Erythroblast (primary cell): ENCODE measurements at regions not wholly inside any gene's neighbourhood (a gene's known extent, or its start where the extent isn't known, plus 50 kb on each side); places are given as distances from the start of the nearest gene placed in this dataset.

Experiments used
- GATA1 ChIP-seq: IDR thresholded peaks from 2 replicates; pipeline ENCODE4 v1.6.1; 2011; ENCODE audit warnings: low read depth, mild to moderate bottlenecking, control low read depth, low read length, moderate library complexity
- POLR2A ChIP-seq: IDR thresholded peaks from 2 replicates; pipeline ENCODE4 v1.6.1; 2011; ENCODE audit warnings: mild to moderate bottlenecking, low read length

- TF ChIP-seq POLR2A (no peak), GATA1 (no peak)
These were observed 168.5 kb downstream of the CAPZA3 start for GRCh38 chr12:18906395-18906794.
